ENCODE measurements at regions not wholly inside any gene's neighbourhood (a gene's known extent, or its start where the extent isn't known, plus 50 kb on each side); places are given as distances from the start of the nearest gene placed in this dataset.

- TF ChIP-seq POLR2AphosphoS5 (IDR thresholded peaks at IDR 0.05), result no peak
- no peak for TF ChIP-seq POLR2A (IDR thresholded peaks at IDR 0.05)
Measured at GRCh38 chr4:75142382-75142781, 209.5 kb downstream of the PARM1 start.
